ENCODE measurements at regions not wholly inside any gene's neighbourhood (a gene's known extent, or its start where the extent isn't known, plus 50 kb on each side); places are given as distances from the start of the nearest gene placed in this dataset.

GRCh38 chr5:3530251-3530650, 65.4 kb upstream of the IRX1 start:
- ChIA-PET POLR2A (ENCODE audit: partially characterized antibody) (no interaction called here), CTCF (ENCODE audit: partially characterized antibody) (interaction anchor here (1.0 kb wide), 1 partner anchor 14 kb away, joined by 3 read pairs; no protein-coding TSS in a partner anchor)
- no peak for DNase-seq (ENCODE audit: low read depth in 1 of 2, low spot score in 2 of 2)
- no peaks in the 10 kb centered on the region for H3K79me1 ChIP-seq (ENCODE audit: low read depth, low read length)
- H2AFZ ChIP-seq (ENCODE audit: low read length) = no peak overlapping the region
- no peaks in the 10 kb centered on the region for H3K79me2 ChIP-seq (ENCODE audit: control insufficient read depth in 1 of 2, insufficient read depth in 2 of 2, low read length in 2 of 2)
- no peak overlapping the region for H2BK120ac ChIP-seq (replicated peaks; ENCODE audit: low read depth, low read length)
- 66% methylated on average over 2 of the region's 2 CpGs; no CpG with 5 or more reads in 1 of the 2 experiments for WGBS, 2 experiments (ENCODE audit: extremely low coverage in 1 of 2, insufficient coverage in 1 of 2, insufficient read length in 1 of 2, insufficient replicate concordance in 2 of 2, low coverage in 1 of 2, low lambda C conversion rate in 2 of 2, missing lambda C conversion rate in 1 of 2)
- H2BK12ac ChIP-seq (ENCODE audit: low read depth, low read length) = no peak overlapping the region
- H3K9ac ChIP-seq (replicated peaks in 1 of 4; ENCODE audit: extremely low read depth in 1 of 4, low read depth in 3 of 4, low read length in 3 of 4) = no peak overlapping the region
- H3K4ac ChIP-seq (replicated peaks; ENCODE audit: insufficient read length, low read depth, low read length) = no peak overlapping the region
- no peak overlapping the region for H3K4me3 ChIP-seq (ENCODE audit: extremely low read depth in 1 of 4, insufficient read depth in 2 of 4, low read depth in 3 of 4, low read length in 4 of 4)
- H3K56ac ChIP-seq (replicated peaks; ENCODE audit: insufficient read length, low read depth, low read length) = no peak overlapping the region
- H4K20me1 ChIP-seq (replicated peaks in 1 of 2; ENCODE audit: control insufficient read depth in 1 of 2, insufficient read depth in 2 of 2, low read length in 2 of 2) = no peaks in the 10 kb centered on the region
- no peak overlapping the region for H3K27ac ChIP-seq (ENCODE audit: low read depth, low read length)
- H4K5ac ChIP-seq (ENCODE audit: insufficient read length, low read depth, low read length) = no peak overlapping the region
- no peak overlapping the region for H4K91ac ChIP-seq (replicated peaks; ENCODE audit: insufficient read length, low read length)
- no peak overlapping the region for H3K23ac ChIP-seq (ENCODE audit: insufficient read length)
- no peak overlapping the region for H3K18ac ChIP-seq (ENCODE audit: extremely low read depth, low read length)
- H3K14ac ChIP-seq (ENCODE audit: insufficient read length) = no peak overlapping the region
- no peaks in the 10 kb centered on the region; a peak in 1 of 7 replicates for H3K27me3 ChIP-seq (replicated peaks in 1 of 4; ENCODE audit: control insufficient read depth in 3 of 4, extremely low read depth in 1 of 4, insufficient read depth in 3 of 4, low read length in 3 of 4)
- peaks cover 3 to 13% (median 9%) of the 10 kb centered on the region in 4 experiments for H3K4me1 ChIP-seq (replicated peaks in 1 of 4; ENCODE audit: control insufficient read depth in 3 of 4, insufficient read depth in 4 of 4, low read length in 3 of 4)
- H2BK20ac ChIP-seq (ENCODE audit: low read length) = no peak overlapping the region
- H2BK15ac ChIP-seq (ENCODE audit: low read length) = no peak overlapping the region
- no peak overlapping the region for H4K8ac ChIP-seq (ENCODE audit: extremely low read depth, insufficient read depth, low read length)
- H3K23me2 ChIP-seq (ENCODE audit: low read depth, low read length) = no peaks in the 10 kb centered on the region
- H2BK5ac ChIP-seq (ENCODE audit: low read depth, low read length) = no peak overlapping the region
- H3K9me3 ChIP-seq (ENCODE audit: insufficient read depth in 2 of 2, low read depth in 1 of 2, low read length in 1 of 2) = no peaks in the 10 kb centered on the region
- TF ChIP-seq TBP (IDR thresholded peaks at IDR 0.05; ENCODE audit: low read depth, low read length) (no peak), CREB1 (IDR thresholded peaks at IDR 0.05) (no peak), YY1 (IDR thresholded peaks at IDR 0.05; ENCODE audit: low read depth, low read length) (no peak), TAF7 (optimal IDR thresholded peaks at IDR 0.05; ENCODE audit: borderline replicate concordance, low read depth, low read length) (no peak), FOSL1 (IDR thresholded peaks at IDR 0.05; ENCODE audit: insufficient read depth, low read depth, low read length) (no peak), SAP30 (IDR thresholded peaks at IDR 0.05; ENCODE audit: insufficient read depth, insufficient replicate concordance, low read length) (no peak), RBBP5 (IDR thresholded peaks at IDR 0.05; ENCODE audit: borderline replicate concordance, low read depth, low read length) (no peak), SP2 (IDR thresholded peaks at IDR 0.05; ENCODE audit: low read length) (no peak), KDM1A (IDR thresholded peaks at IDR 0.05; ENCODE audit: borderline replicate concordance, low read length) (no peak), SP4 (IDR thresholded peaks at IDR 0.05; ENCODE audit: low read length) (no peak), BRCA1 (IDR thresholded peaks at IDR 0.05; ENCODE audit: low read depth, low read length) (no peak), SIN3A (conservative IDR thresholded peaks at IDR 0.05 in 1 of 2, IDR thresholded peaks at IDR 0.05 in 1 of 2; ENCODE audit: low read depth in 1 of 2, low read length in 2 of 2) (no peak), EZH2 (IDR thresholded peaks at IDR 0.05; ENCODE audit: low read depth, low read length, severe bottlenecking) (no peak), NANOG (IDR thresholded peaks at IDR 0.05; ENCODE audit: insufficient read depth, low read depth, low read length, poor library complexity, severe bottlenecking) (no peak)
- TF ChIP-seq, protein P1, sequence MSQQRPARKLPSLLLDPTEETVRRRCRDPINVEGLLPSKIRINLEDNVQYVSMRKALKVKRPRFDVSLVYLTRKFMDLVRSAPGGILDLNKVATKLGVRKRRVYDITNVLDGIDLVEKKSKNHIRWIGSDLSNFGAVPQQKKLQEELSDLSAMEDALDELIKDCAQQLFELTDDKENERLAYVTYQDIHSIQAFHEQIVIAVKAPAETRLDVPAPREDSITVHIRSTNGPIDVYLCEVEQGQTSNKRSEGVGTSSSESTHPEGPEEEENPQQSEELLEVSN (IDR thresholded peaks at IDR 0.05) = no peak
- H2AK5ac ChIP-seq (ENCODE audit: low read depth, low read length) = no peak overlapping the region
- no peaks in the 10 kb centered on the region for H3K36me3 ChIP-seq (ENCODE audit: control insufficient read depth in 2 of 4, insufficient read depth in 4 of 4, low read length in 3 of 4)
- no peak for FAIRE-seq
- H3K4me2 ChIP-seq (ENCODE audit: insufficient read depth in 1 of 2, low read depth in 2 of 2, low read length in 2 of 2) = no peak overlapping the region
